Smooth muscle cell (in vitro differentiated cells): ENCODE measurements at regions not wholly inside any gene's neighbourhood (a gene's known extent, or its start where the extent isn't known, plus 50 kb on each side); places are given as distances from the start of the nearest gene placed in this dataset.

Experiments used
- DNase-seq: peaks from one replicate; lab custom pipeline; 2025; ENCODE audit not compliant: unreplicated experiment; lab: John Stamatoyannopoulos, UW
- H2AFZ ChIP-seq: fragments of 200-600 bp; sonication (generic); 2 replicates; pipeline ENCODE4 v1.6.0; 2016; ENCODE audit warnings: antibody characterized with exemption, low read depth, mild to moderate bottlenecking
- H3F3A ChIP-seq: fragments of 200-600 bp; sonication (generic); 2 replicates; pipeline ENCODE4 v1.6.0; 2017; ENCODE audit warnings: antibody characterized with exemption, low read depth
- H3K27ac ChIP-seq: fragments of 200-600 bp; sonication (generic); 2 replicates; pipeline ENCODE4 v1.5.1; 2016; ENCODE audit warnings: low read depth, mild to moderate bottlenecking
- H3K27me3 ChIP-seq: fragments of 200-600 bp; sonication (generic); 2 replicates; pipeline ENCODE4 v1.6.1; 2016; ENCODE audit warnings: low read depth, mild to moderate bottlenecking
- H3K36me3 ChIP-seq: fragments of 200-600 bp; sonication (generic); 2 replicates; pipeline ENCODE4 v1.5.1; 2016; ENCODE audit warnings: low read depth
- H3K4me1 ChIP-seq: fragments of 200-600 bp; sonication (generic); 2 replicates; pipeline ENCODE4 v1.5.1; 2016; ENCODE audit warnings: low read depth
- H3K4me2 ChIP-seq: fragments of 200-600 bp; sonication (generic); 2 replicates; pipeline ENCODE4 v1.6.0; 2016; ENCODE audit warnings: mild to moderate bottlenecking
- H3K4me3 ChIP-seq: fragments of 200-600 bp; sonication (generic); 2 replicates; pipeline ENCODE4 v1.5.1; 2016; ENCODE audit warnings: mild to moderate bottlenecking
- H3K79me2 ChIP-seq: fragments of 200-600 bp; sonication (generic); 2 replicates; pipeline ENCODE4 v1.6.0; 2016; ENCODE audit warnings: low read depth, mild to moderate bottlenecking
- H3K9ac ChIP-seq: fragments of 200-600 bp; sonication (generic); 2 replicates; pipeline ENCODE4 v1.6.0; 2016; ENCODE audit warnings: low read depth
- H3K9me3 ChIP-seq: fragments of 200-600 bp; sonication (generic); replicated peaks from 2 replicates; pipeline ENCODE4 v1.5.1; 2016; ENCODE audit warnings: low read depth
- H4K20me1 ChIP-seq: fragments of 200-600 bp; sonication (generic); 2 replicates; pipeline ENCODE4 v1.6.0; 2016; ENCODE audit warnings: low read depth
- WGBS: methylation state at CpG from one replicate; pipeline ENCODE4 v1.1.7; 2016; ENCODE audit warnings: low lambda C conversion rate; 5-methylcytosine and 5-hydroxymethylcytosine counted together
- TF ChIP-seq, protein P1 (sequence below): fragments of 200-600 bp; sonication (generic); IDR thresholded peaks from 2 replicates; pipeline ENCODE4 v1.5.1; 2017; ENCODE audit warnings: borderline replicate concordance, mild to moderate bottlenecking, antibody characterized with exemption; ENCODE audit not compliant: insufficient read depth, poor library complexity, severe bottlenecking

GRCh38 chr5:167029488-167029887 lies 1262.0 kb upstream of the WWC1 start:
- H2AFZ ChIP-seq = no peak overlapping the region
- no peak overlapping the region for H3K4me3 ChIP-seq
- H3K4me2 ChIP-seq = no peak overlapping the region
- H3K27me3 ChIP-seq = no peaks in the 10 kb centered on the region
- WGBS = 77% methylated on average over 2 of the region's 2 CpGs
- no peaks in the 10 kb centered on the region for H3K4me1 ChIP-seq
- no peaks in the 10 kb centered on the region for H3K9me3 ChIP-seq
- TF ChIP-seq, protein P1, sequence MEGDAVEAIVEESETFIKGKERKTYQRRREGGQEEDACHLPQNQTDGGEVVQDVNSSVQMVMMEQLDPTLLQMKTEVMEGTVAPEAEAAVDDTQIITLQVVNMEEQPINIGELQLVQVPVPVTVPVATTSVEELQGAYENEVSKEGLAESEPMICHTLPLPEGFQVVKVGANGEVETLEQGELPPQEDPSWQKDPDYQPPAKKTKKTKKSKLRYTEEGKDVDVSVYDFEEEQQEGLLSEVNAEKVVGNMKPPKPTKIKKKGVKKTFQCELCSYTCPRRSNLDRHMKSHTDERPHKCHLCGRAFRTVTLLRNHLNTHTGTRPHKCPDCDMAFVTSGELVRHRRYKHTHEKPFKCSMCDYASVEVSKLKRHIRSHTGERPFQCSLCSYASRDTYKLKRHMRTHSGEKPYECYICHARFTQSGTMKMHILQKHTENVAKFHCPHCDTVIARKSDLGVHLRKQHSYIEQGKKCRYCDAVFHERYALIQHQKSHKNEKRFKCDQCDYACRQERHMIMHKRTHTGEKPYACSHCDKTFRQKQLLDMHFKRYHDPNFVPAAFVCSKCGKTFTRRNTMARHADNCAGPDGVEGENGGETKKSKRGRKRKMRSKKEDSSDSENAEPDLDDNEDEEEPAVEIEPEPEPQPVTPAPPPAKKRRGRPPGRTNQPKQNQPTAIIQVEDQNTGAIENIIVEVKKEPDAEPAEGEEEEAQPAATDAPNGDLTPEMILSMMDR = no peak
- H3K9ac ChIP-seq = no peak overlapping the region
- DNase-seq = no peak
- H3K79me2 ChIP-seq = no peaks in the 10 kb centered on the region
- H3K27ac ChIP-seq = no peak overlapping the region
- no peaks in the 10 kb centered on the region for H4K20me1 ChIP-seq
- H3F3A ChIP-seq = no peaks in the 10 kb centered on the region
- H3K36me3 ChIP-seq = no peaks in the 10 kb centered on the region

- Histone ChIP-seq H3K9ac (no peak overlapping the region), H3K4me3 (no peak overlapping the region), H3F3A (no peaks in the 10 kb centered on the region), H4K20me1 (no peaks in the 10 kb centered on the region), H2AFZ (no peak overlapping the region), H3K4me1 (no peaks in the 10 kb centered on the region), H3K27me3 (no peaks in the 10 kb centered on the region), H3K27ac (no peak overlapping the region), H3K36me3 (no peaks in the 10 kb centered on the region), H3K4me2 (no peak overlapping the region), H3K79me2 (no peaks in the 10 kb centered on the region), H3K9me3 (no peaks in the 10 kb centered on the region)
- TF ChIP-seq, protein P1 = peak; percentile 25
- WGBS = 71% methylated on average over 17 of the region's 17 CpGs
- no peak for DNase-seq
These were observed 1260.8 kb upstream of the WWC1 start for GRCh38 chr5:167030500-167031120.

GRCh38 chr5:167036585-167036984 lies 1254.9 kb upstream of the WWC1 start:
- no peaks in the 10 kb centered on the region for H3K9me3 ChIP-seq
- H3K27ac ChIP-seq = no peak overlapping the region
- WGBS = 86% methylated on average over 4 of the region's 4 CpGs
- H3F3A ChIP-seq = no peaks in the 10 kb centered on the region
- no peak overlapping the region for H3K4me2 ChIP-seq
- no peak overlapping the region for H3K9ac ChIP-seq
- H3K79me2 ChIP-seq = no peaks in the 10 kb centered on the region
- no peaks in the 10 kb centered on the region for H3K27me3 ChIP-seq
- no peak overlapping the region for H2AFZ ChIP-seq
- no peaks in the 10 kb centered on the region for H3K36me3 ChIP-seq
- DNase-seq = no peak
- no peaks in the 10 kb centered on the region for H4K20me1 ChIP-seq
- no peaks in the 10 kb centered on the region for H3K4me1 ChIP-seq
- no peak overlapping the region for H3K4me3 ChIP-seq
- TF ChIP-seq, protein P1 = no peak

DNA sequence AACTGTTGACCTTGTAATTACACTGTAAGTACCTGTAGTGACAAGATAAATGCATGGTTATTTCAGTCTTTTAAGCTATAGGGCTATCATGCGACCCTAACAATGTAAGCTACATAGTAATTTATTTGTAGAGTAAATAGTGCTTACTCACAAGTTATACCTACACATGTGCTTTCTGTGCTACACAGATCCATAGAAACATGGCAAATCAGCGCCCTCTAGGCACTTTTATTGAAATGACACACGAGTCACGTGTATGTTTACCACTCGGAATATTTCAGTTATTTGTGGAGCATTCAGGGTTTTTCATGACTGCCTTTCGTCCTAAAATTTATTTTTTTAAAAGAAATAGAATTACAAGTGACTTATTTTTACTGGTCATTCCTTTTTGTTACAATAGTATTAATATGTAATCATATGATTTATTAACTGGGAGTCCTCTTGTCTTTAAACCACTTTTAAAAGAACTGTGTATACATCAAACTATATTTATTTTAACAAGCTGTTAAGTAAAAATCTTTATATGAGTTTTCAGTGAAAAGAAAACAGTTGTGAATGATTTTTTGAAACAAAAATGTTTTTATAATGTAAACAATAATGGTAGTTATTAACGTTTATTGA lies 1242.3 kb upstream of the WWC1 start:
- no peaks in the 10 kb centered on the region for H3F3A ChIP-seq
- H3K9ac ChIP-seq = no peak overlapping the region
- TF ChIP-seq, protein P1 = peak; percentile 70
- H3K79me2 ChIP-seq = no peaks in the 10 kb centered on the region
- H3K36me3 ChIP-seq = no peaks in the 10 kb centered on the region
- peak overlapping the region; percentile 50 for H3K4me2 ChIP-seq
- no peaks in the 10 kb centered on the region for H4K20me1 ChIP-seq
- no peaks in the 10 kb centered on the region for H3K4me1 ChIP-seq
- no peak overlapping the region for H3K27ac ChIP-seq
- DNase-seq = no peak
- H3K4me3 ChIP-seq = no peak overlapping the region
- no peaks in the 10 kb centered on the region for H3K9me3 ChIP-seq
- no peaks in the 10 kb centered on the region for H3K27me3 ChIP-seq
- WGBS = 30% methylated on average over 7 of the region's 7 CpGs
- H2AFZ ChIP-seq = no peak overlapping the region
